Neural progenitor cell (in vitro differentiated cells): ENCODE measurements at regions not wholly inside any gene's neighbourhood (a gene's known extent, or its start where the extent isn't known, plus 50 kb on each side); places are given as distances from the start of the nearest gene placed in this dataset.
A peak's percentile ranks its signal among the peaks of the same experiment; 100 is the strongest.

Source experiments
- EZH2 ChIP-seq: fragments of 200-600 bp; sonication (generic); IDR thresholded peaks from 2 replicates; pipeline ENCODE4 v1.6.1; 2017; ENCODE audit warnings: antibody characterized with exemption, mild to moderate bottlenecking, moderate library complexity
- EZH2phosphoT487 ChIP-seq: fragments of 200-600 bp; sonication (generic); IDR thresholded peaks from 2 replicates; pipeline ENCODE4 v1.6.1; 2017; ENCODE audit warnings: antibody characterized with exemption
- TF ChIP-seq, protein P1 (sequence below): fragments of 200-600 bp; sonication (generic); IDR thresholded peaks from 2 replicates; pipeline ENCODE4 v1.5.1; 2017; ENCODE audit warnings: antibody characterized with exemption, mild to moderate bottlenecking

DNA sequence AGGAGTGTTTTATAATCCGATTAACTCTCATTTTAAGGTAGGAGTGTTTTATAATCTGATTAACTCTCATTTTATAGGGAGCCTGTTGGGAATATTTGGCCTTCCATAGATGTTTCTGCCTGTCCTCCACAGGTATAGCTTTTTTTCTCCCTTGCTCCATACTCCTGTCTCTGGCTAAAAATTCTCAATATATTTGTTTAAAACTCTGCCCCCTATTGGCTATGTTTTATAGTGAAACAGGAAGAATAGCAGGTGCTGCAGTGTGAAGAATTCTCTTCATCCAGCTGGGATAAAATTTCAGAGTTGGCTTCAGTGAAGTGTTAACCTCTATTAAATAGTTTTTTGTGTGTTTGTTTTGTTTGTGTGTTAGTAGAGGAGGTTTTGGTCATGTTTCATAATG, 1046.0 kb upstream of the TMEFF2 start:
- TF ChIP-seq, protein P1, sequence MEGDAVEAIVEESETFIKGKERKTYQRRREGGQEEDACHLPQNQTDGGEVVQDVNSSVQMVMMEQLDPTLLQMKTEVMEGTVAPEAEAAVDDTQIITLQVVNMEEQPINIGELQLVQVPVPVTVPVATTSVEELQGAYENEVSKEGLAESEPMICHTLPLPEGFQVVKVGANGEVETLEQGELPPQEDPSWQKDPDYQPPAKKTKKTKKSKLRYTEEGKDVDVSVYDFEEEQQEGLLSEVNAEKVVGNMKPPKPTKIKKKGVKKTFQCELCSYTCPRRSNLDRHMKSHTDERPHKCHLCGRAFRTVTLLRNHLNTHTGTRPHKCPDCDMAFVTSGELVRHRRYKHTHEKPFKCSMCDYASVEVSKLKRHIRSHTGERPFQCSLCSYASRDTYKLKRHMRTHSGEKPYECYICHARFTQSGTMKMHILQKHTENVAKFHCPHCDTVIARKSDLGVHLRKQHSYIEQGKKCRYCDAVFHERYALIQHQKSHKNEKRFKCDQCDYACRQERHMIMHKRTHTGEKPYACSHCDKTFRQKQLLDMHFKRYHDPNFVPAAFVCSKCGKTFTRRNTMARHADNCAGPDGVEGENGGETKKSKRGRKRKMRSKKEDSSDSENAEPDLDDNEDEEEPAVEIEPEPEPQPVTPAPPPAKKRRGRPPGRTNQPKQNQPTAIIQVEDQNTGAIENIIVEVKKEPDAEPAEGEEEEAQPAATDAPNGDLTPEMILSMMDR, result peak; percentile 69
- TF ChIP-seq EZH2 (no peak), EZH2phosphoT487 (no peak)
